HCT116 (cell line): ENCODE measurements at regions not wholly inside any gene's neighbourhood (a gene's known extent, or its start where the extent isn't known, plus 50 kb on each side); places are given as distances from the start of the nearest gene placed in this dataset.

ENCODE experiments used
- EZH2 ChIP-seq: fragments of 200-600 bp; sonication (generic); IDR thresholded peaks from 2 replicates; pipeline ENCODE4 v1.6.1; 2017; ENCODE audit warnings: antibody characterized with exemption, mixed run types
- EZH2phosphoT487 ChIP-seq: fragments of 200-600 bp; IDR thresholded peaks from 2 replicates; pipeline ENCODE4 v1.6.1; 2018; ENCODE audit warnings: antibody characterized with exemption, borderline replicate concordance
- POLR2A ChIP-seq: IDR thresholded peaks from 2 replicates; pipeline ENCODE4 v1.7.0; 2011; ENCODE audit warnings: borderline replicate concordance; ENCODE audit not compliant: insufficient read depth, insufficient read length; ENCODE audit errors: extremely low read depth
- YY1 ChIP-seq: IDR thresholded peaks from 2 replicates; pipeline ENCODE4 v1.6.1; 2011; ENCODE audit warnings: low read length, low read depth, moderate library complexity, mild to moderate bottlenecking; ENCODE audit not compliant: insufficient replicate concordance; ENCODE audit errors: extremely low read depth
- ZNF274 ChIP-seq: fragments of 200-500 bp; sonication (Bioruptor generic); IDR thresholded peaks from 2 replicates; pipeline ENCODE4 v1.6.1; 2014; ENCODE audit warnings: mild to moderate bottlenecking, low read depth, low read length, inconsistent platforms
- TF ChIP-seq, protein P1 (sequence below), 3 experiments: fragments of 200-600 bp in 1 of 3; sonication (generic) in 1 of 3; IDR thresholded peaks in 2 of 3; conservative IDR thresholded peaks in 1 of 3; 2 replicates each; pipeline ENCODE4 v1.5.1; 2012 to 2017; ENCODE audit warnings: low read depth in 2 of 3, low read length in 2 of 3, antibody characterized with exemption in 1 of 3, borderline replicate concordance in 1 of 3, control low read depth in 1 of 3, mild to moderate bottlenecking in 1 of 3, mixed read lengths in 1 of 3, mixed run types in 1 of 3, moderate library complexity in 1 of 3; ENCODE audit not compliant: insufficient read depth in 1 of 3

DNA sequence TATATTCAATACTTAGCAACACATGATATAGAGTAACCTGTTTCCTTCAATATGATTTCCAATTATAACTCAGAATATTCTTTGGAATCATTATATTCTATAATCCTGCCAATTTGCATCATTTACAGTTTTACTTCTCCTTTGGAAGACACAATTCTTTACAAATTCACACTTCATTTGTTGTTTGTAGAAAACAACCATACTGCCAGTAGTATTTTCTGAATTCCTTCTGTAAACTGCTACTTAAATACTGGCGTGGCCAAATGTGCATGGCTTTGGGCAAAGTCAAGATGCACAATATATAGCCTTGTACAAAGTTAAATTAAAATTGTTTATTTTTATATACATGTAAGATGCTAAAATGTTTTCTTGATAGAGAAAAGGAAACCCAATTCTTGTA lies 687.1 kb upstream of the NEGR1 start:
- TF ChIP-seq, protein P1, sequence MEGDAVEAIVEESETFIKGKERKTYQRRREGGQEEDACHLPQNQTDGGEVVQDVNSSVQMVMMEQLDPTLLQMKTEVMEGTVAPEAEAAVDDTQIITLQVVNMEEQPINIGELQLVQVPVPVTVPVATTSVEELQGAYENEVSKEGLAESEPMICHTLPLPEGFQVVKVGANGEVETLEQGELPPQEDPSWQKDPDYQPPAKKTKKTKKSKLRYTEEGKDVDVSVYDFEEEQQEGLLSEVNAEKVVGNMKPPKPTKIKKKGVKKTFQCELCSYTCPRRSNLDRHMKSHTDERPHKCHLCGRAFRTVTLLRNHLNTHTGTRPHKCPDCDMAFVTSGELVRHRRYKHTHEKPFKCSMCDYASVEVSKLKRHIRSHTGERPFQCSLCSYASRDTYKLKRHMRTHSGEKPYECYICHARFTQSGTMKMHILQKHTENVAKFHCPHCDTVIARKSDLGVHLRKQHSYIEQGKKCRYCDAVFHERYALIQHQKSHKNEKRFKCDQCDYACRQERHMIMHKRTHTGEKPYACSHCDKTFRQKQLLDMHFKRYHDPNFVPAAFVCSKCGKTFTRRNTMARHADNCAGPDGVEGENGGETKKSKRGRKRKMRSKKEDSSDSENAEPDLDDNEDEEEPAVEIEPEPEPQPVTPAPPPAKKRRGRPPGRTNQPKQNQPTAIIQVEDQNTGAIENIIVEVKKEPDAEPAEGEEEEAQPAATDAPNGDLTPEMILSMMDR (IDR thresholded peaks at IDR 0.05 in 2 of 3, conservative IDR thresholded peaks at IDR 0.05 in 1 of 3; ENCODE audit: borderline replicate concordance in 1 of 3, insufficient read depth in 1 of 3, low read depth in 2 of 3, low read length in 2 of 3): no peak
- no peak for TF ChIP-seq EZH2phosphoT487
- TF ChIP-seq ZNF274: no peak
- no peak for TF ChIP-seq EZH2
- no peak for TF ChIP-seq YY1
- no peak for TF ChIP-seq POLR2A
